HL-60 (cell line): ENCODE measurements at regions not wholly inside any gene's neighbourhood (a gene's known extent, or its start where the extent isn't known, plus 50 kb on each side); places are given as distances from the start of the nearest gene placed in this dataset.

ENCODE experiments used
- CTCF ChIP-seq: IDR thresholded peaks from one replicate; pipeline ENCODE4 v1.5.1; 2011; ENCODE audit warnings: low read length, control low read depth, inconsistent platforms; ENCODE audit not compliant: insufficient read depth
- REST ChIP-seq: IDR thresholded peaks from 2 replicates; pipeline ENCODE4 v1.6.1; 2012; ENCODE audit warnings: low read depth; ENCODE audit not compliant: insufficient replicate concordance

- TF ChIP-seq CTCF (no peak), REST (no peak)
Observed at GRCh38 chr3:55307622-55308021, 179.5 kb downstream of the WNT5A start.
